ENCODE measurements at regions not wholly inside any gene's neighbourhood (a gene's known extent, or its start where the extent isn't known, plus 50 kb on each side); places are given as distances from the start of the nearest gene placed in this dataset.
A peak's percentile ranks its signal among the peaks of the same experiment; 100 is the strongest.
"Not testable (repeated sequence)": the region's sequence is repeated elsewhere in the genome, so short reads cannot be mapped to it uniquely, and the experiment has no call there.

- no peak for DNase-seq
These were observed 118.2 kb upstream of the SLC5A12 start for GRCh38 chr11:26839911-26840698.

GRCh38 chr11:26841818-26842473, 120.1 kb upstream of the SLC5A12 start:
- DNase-seq, result no peak

- DNase-seq, result no peak
These were observed 120.8 kb upstream of the SLC5A12 start for GRCh38 chr11:26842478-26843282.

- no peak for DNase-seq
These were observed 121.7 kb upstream of the SLC5A12 start for GRCh38 chr11:26843539-26843938.

GRCh38 chr11:26844963-26845362, 123.1 kb upstream of the SLC5A12 start:
- DNase-seq, result no peak

GRCh38 chr11:26846227-26846626, 124.4 kb upstream of the SLC5A12 start:
- DNase-seq, result no peak

- DNase-seq, result no peak
These were observed 125.6 kb upstream of the SLC5A12 start for GRCh38 chr11:26847459-26847858.

- no peak for DNase-seq
These were observed 126.1 kb upstream of the SLC5A12 start for GRCh38 chr11:26847977-26848376.

GRCh38 chr11:26849036-26849435, 127.2 kb upstream of the SLC5A12 start:
- no peak for DNase-seq

GRCh38 chr11:26851291-26851690, 129.4 kb upstream of the SLC5A12 start:
- DNase-seq, result no peak

- DNase-seq, result no peak
These were observed 129.8 kb upstream of the SLC5A12 start for GRCh38 chr11:26851696-26852095.

GRCh38 chr11:26858098-26858497, 135.8 kb upstream of the FIBIN start:
- no peak for DNase-seq

- DNase-seq, result no peak
These were observed 134.5 kb upstream of the FIBIN start for GRCh38 chr11:26859416-26859815.

GRCh38 chr11:26860091-26860780, 133.7 kb upstream of the FIBIN start:
- no peak for DNase-seq

GRCh38 chr11:26860895-26861294, 133.0 kb upstream of the FIBIN start:
- DNase-seq, result no peak

- DNase-seq, result no peak
These were observed 131.1 kb upstream of the FIBIN start for GRCh38 chr11:26862801-26863200.

- DNase-seq, result no peak
These were observed 128.2 kb upstream of the FIBIN start for GRCh38 chr11:26865703-26866102.

- DNase-seq, result peak in 1 of 2 donors; percentile 59
These were observed 126.6 kb upstream of the FIBIN start for GRCh38 chr11:26867286-26867685.

GRCh38 chr11:26878959-26879581, 114.8 kb upstream of the FIBIN start:
- no peak for DNase-seq

GRCh38 chr11:26882363-26882880, 111.5 kb upstream of the FIBIN start:
- DNase-seq, result not testable (repeated sequence)

GRCh38 chr11:26891501-26891900, 102.4 kb upstream of the FIBIN start:
- no peak for DNase-seq
